GM18517 (cell line): ENCODE measurements at regions not wholly inside any gene's neighbourhood (a gene's known extent, or its start where the extent isn't known, plus 50 kb on each side); places are given as distances from the start of the nearest gene placed in this dataset.

Source experiments
- ATAC-seq: cut with Tn5 transposase; IDR thresholded peaks from one replicate; pipeline ENCODE4 v1.9.1; 2021; ENCODE audit warnings: mild to moderate bottlenecking, moderate library complexity; ENCODE audit not compliant: unreplicated experiment

- ATAC-seq: no peak
Measured at GRCh38 chr13:30006246-30006645, 155.8 kb upstream of the UBL3 start.

GRCh38 chr13:30004204-30004603, 153.8 kb upstream of the UBL3 start:
- no peak for ATAC-seq

- no peak for ATAC-seq
Measured at GRCh38 chr13:30002577-30002976, 152.2 kb upstream of the UBL3 start.

GRCh38 chr13:30000370-30000765, 150.0 kb upstream of the UBL3 start:
- ATAC-seq: no peak

DNA sequence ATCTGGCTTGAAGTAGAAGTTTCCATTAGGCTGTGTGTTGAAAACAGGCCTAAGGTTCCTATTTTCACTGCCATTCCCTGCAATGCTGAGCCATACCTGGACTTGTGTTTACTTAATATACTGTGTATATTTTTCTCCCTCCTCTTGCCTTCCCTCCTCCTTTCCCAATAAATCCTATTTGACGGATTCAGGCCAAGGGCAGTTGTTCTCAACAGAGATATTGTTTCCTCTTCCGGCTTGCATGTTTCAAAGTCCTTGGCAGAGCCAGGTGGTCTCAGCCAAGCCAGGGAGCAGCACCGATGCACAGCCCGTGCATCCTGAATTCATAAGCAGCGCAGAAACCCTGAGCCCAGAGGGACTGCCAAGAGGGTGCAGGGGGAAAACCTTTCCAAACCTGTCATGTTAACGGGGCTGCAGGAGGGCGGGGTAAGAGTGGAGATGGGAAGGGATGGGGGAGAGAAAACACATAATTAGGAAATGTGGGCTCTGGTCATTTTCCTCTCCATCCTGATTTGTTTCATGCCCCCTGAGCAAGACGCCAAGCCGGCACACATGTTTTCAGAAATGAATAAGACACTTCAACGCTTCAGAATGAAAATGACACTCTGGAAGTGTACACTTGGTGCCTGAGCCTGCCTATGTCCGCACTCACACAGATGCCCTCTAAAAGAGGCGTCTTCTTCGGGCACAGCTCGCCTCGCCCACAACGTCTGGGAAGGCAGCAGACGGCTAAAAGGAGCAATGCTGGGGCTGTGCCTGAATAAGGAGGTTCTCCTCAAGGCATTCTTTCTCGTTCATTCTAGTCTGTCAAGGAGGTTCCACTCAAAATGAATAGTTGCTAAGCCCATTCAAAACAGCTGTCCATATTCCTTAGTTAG, 149.3 kb upstream of the UBL3 start:
- ATAC-seq: no peak

DNA sequence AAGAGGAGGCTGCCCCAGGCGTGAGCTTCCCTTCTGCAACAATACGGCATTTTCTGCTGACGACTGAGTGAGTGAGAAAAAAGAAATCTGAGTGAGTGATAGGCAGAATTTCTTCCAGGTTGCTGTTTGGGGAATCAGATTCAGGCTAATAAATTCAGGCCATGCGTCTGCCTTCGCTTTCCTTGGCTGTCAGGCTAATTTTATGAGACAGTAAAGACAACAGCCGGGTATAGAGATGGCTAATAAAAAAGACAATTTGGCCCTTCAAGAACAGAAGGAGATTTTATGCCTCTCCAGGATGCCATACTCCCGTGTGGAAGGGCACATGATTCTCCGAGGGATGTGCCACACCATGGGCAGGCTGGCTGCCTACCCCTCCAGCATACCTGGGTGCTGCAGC, 145.9 kb upstream of the UBL3 start:
- no peak for ATAC-seq

DNA sequence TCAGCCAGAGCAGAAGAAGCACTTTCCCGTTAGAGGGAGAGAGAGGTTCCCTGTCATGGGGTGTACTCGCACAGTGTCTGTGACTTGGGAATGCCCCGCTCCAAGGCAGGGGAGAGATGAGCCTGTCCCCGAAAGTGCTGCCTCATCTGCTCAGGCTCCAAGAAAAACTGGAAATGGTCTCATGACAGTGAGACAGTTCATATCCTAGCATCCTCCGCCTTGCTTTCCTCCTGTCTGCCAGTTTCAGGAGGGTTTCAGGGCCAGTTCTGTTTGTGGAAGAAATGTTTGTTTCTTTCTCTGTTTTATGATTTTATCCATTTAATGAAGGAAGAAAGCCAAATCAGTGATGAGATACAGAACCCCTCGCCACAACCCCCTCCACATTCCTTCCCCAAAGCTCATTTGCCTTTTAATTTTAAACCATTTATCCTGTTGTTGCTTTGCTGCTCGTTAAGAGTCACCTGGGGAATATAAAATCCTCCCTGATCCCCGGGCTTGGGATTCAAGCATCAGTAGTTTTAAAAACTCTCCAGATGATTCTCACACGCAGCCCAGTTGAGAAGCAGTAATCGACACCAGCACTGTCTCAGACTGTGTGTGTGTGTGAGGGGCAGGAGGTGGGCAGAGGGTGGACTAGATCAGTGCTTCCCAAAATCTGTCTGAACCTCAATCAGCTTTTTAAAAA, 144.6 kb upstream of the UBL3 start:
- no peak for ATAC-seq

- ATAC-seq: no peak
Measured at GRCh38 chr13:29993716-29994488, 143.5 kb upstream of the UBL3 start.

GRCh38 chr13:29993196-29993595, 142.8 kb upstream of the UBL3 start:
- no peak for ATAC-seq

DNA sequence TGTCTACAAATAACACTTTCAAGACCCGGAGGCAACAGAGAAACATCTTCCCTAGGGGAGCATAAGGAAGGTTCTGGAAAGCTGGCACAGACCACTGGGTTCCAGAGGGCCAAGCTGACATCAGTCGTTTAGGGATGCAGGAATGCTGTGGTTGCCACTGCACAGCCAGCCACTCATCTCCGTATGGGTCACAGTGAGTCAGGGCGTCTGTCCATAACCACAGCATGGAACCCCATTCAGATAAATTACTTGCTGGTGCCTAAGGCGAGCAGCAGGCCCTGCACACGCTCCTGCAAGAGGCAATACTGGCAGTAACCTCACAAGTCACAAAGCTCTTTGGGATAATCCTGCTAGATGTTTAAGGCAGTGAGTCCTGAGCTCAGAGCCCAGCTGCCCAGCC, 140.9 kb upstream of the UBL3 start:
- no peak for ATAC-seq

- no peak for ATAC-seq
Measured at GRCh38 chr13:29987340-29987739, 136.9 kb upstream of the UBL3 start.

- ATAC-seq: no peak
Measured at GRCh38 chr13:29980339-29980738, 129.9 kb upstream of the UBL3 start.

DNA sequence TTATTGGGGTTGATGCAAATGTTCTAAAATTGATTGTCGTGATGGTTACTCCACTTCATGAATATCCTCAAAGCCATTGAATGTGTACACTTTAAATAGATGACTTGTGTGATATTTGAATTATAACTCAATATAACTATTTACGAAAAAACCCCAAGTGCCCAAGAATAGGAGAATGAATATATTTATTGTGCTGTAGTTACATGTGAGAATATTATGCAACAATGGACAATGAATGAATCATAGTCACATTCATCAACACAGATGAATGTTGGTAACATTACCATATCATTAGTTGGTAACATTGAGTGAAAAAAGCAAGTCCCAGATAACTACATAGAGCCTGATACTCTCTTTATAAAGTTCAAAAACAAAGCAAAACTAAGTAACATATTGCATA, 127.8 kb upstream of the UBL3 start:
- ATAC-seq: no peak

DNA sequence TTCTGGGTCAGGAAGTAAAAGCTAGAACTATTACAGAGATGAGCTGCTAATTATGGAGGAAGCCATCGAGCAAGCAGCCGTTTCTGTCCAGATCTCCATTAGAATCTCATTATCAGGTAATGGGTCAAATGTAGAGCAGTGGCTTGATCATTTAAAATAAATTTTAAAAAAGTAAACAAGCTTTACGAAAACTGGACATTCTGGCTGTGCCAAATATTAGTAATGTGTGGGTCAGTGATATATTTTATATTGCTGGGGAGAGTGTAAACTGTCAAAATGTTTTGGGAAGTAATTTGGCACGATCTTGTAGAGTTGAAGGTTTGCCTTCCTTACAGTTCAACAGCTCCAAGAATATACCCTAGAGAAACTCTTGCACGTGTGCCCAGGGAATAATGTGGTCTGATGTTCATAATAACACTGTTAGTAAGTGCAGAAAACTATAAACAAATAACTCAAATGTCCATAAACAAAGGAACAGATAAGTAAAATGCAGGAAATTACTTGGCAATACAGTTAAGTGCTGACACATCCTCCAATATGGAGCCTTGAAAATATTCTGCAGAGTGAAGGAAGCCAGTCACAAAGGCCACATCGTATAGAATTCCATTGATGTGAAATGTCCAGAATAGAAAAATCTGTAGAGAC, 127.2 kb upstream of the UBL3 start:
- no peak for ATAC-seq

GRCh38 chr13:29976535-29976934, 126.1 kb upstream of the UBL3 start:
- ATAC-seq: no peak

GRCh38 chr13:29975283-29975682, 124.9 kb upstream of the UBL3 start:
- no peak for ATAC-seq

DNA sequence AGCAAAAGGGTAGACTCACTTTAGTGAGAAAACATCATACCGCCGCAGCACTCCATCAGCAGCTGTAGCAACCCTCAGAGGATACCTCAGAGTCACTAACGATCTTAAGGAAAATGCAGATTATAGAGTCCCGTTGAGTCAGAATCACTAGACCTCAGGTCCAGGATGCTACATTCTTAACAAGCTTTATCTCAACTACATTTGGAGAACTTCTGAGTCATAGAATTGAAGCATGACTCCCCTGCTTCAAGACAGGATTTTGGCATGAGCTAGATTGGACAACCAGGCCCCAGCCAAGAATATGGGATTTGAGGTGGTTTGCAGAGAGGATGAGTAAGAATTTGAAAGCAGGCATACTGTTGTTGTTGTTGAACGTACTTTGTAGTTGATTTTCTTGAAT, 118.9 kb upstream of the UBL3 start:
- no peak for ATAC-seq

DNA sequence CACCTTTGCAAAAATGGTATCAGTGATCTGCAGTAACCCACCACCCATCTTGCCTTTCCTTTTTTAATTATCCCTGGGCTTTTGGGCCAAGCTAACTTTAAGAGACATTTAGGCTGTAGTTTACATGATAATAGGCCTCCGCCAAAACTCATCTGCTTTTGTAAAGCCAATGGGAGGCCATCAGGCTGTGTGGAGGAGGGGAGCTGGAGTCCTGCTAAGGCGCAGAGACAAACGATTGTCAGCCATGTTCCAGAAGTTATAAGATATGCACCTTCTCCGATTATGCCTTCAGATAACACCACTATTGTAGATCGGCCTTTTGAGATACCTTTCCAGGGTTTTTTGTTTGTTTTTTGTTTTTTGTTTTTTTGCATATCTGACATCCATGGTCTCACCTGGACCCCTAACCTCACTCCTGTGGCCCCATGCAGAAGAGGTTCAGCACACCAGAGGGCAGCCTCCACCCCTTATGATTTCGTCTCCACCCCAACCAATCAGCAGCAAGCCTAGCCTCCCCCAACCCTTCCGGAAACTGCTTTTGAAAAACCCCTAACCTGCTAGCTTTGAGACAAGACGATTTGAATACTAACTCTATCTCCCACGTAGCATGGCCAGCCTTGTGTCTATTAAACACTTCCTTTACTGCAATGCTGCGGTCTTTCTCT, 113.9 kb upstream of the UBL3 start:
- no peak for ATAC-seq

GRCh38 chr13:29963089-29963488, 112.7 kb upstream of the UBL3 start:
- ATAC-seq: no peak

DNA sequence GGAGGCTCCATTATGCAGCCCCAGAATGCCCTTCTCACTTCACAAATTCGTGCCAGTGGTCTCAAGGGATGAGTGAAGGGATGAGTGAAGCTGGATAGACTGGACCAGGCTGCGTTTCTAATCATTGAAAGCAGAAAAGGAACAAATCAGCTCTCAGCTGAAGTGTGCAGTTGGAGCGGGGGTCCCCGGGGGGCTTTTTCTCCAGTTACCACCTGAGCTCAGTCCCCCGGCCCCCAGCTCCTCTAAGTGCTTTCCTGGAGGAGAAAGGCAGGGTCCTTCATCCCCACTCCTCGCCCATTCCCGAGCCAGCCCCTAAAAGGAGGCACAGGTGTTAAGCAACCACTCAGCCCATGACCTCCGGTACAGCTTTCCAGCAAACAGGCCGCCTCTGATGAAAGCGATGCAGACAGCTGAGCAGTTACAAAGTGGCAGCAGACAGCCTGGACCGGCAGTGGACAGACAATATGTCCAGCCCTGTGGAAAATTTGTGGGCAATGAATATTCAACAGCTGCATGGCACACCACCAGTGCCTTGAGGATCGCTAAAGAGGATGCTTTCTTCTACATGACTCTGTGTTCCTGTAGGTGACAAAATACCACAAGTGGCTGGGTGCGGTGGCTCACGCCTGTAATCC, 110.7 kb upstream of the UBL3 start:
- no peak for ATAC-seq
